ENCODE measurements at regions not wholly inside any gene's neighbourhood (a gene's known extent, or its start where the extent isn't known, plus 50 kb on each side); places are given as distances from the start of the nearest gene placed in this dataset.

- Histone ChIP-seq H3K27me3 (replicated peaks in 1 of 2; ENCODE audit: control insufficient read depth in 2 of 2, insufficient read depth in 2 of 2, low read length in 1 of 2) (no peaks in the 10 kb centered on the region; a peak in 1 of 4 replicates), H3K4me2 (ENCODE audit: control insufficient read depth, insufficient read depth) (no peak overlapping the region), H3K4me1 (ENCODE audit: control insufficient read depth, insufficient read depth, low read length) (no peaks in the 10 kb centered on the region), H3K4me3 (no peak overlapping the region), H3K36me3 (ENCODE audit: control insufficient read depth in 2 of 2, insufficient read depth in 2 of 2, low read length in 1 of 2) (no peaks in the 10 kb centered on the region), H4K20me1 (ENCODE audit: control insufficient read depth, insufficient read depth) (no peaks in the 10 kb centered on the region), H3K79me2 (ENCODE audit: control insufficient read depth, insufficient read depth, low read length) (no peaks in the 10 kb centered on the region), H3K9ac (ENCODE audit: control insufficient read depth, insufficient read depth, low read length) (no peak overlapping the region), H3K9me3 (replicated peaks; ENCODE audit: control insufficient read depth, insufficient read depth, low read length) (no peaks in the 10 kb centered on the region; the same call in 2 of the 3 replicates), H3K27ac (ENCODE audit: control insufficient read depth, insufficient read depth) (no peak overlapping the region), H2AFZ (ENCODE audit: control insufficient read depth, low read depth, low read length) (no peak overlapping the region)
- no peak for TF ChIP-seq SIX5 (IDR thresholded peaks at IDR 0.05; ENCODE audit: low read depth, low read length, severe bottlenecking)
- no peak for TF ChIP-seq JUNB (IDR thresholded peaks at IDR 0.05)
- no peak for TF ChIP-seq TAF1 (IDR thresholded peaks at IDR 0.05; ENCODE audit: borderline replicate concordance, low read depth, low read length)
- no peak for TF ChIP-seq NFYB (IDR thresholded peaks at IDR 0.05; ENCODE audit: insufficient read depth, low read depth, low read length)
- no peak for TF ChIP-seq POLR2A (IDR thresholded peaks at IDR 0.05; ENCODE audit: low read depth, low read length)
- TF ChIP-seq CBX3 (IDR thresholded peaks at IDR 0.05; ENCODE audit: borderline replicate concordance, low read depth) = no peak
- TF ChIP-seq SPI1 (IDR thresholded peaks at IDR 0.05; ENCODE audit: borderline replicate concordance, insufficient read depth, low read depth, low read length) = no peak
- TF ChIP-seq POLR2AphosphoS5 (IDR thresholded peaks at IDR 0.05; ENCODE audit: low read length) = no peak
- ATAC-seq (no peak), FAIRE-seq (no peak), DNase-seq (ENCODE audit: low read depth, low spot score) (no peak)
- in situ Hi-C loops (cut with MboI) (no loop called here), intact Hi-C loops (cut with micrococcal nuclease; ENCODE audit: unreplicated experiment) (no loop called here)
- ChIA-PET CTCF (no interaction called here), RAD21 (ENCODE audit: unreplicated experiment) (no interaction called here), SMC1A (ENCODE audit: uncharacterized antibody, unreplicated experiment) (interaction anchor here (0.6 kb wide), 1 partner anchor 41 kb away, joined by 4 read pairs; no protein-coding TSS in a partner anchor), POLR2A (no interaction called here)
- BruUV-seq (replicated peaks) = no TSS peak
- 14% methylated on average over 3 of the region's 3 CpGs for WGBS (ENCODE audit: insufficient coverage, insufficient replicate concordance, low lambda C conversion rate, missing lambda C conversion rate)
These were observed 130.1 kb upstream of the ERG start for GRCh38 chr21:38628349-38628748.

DNA sequence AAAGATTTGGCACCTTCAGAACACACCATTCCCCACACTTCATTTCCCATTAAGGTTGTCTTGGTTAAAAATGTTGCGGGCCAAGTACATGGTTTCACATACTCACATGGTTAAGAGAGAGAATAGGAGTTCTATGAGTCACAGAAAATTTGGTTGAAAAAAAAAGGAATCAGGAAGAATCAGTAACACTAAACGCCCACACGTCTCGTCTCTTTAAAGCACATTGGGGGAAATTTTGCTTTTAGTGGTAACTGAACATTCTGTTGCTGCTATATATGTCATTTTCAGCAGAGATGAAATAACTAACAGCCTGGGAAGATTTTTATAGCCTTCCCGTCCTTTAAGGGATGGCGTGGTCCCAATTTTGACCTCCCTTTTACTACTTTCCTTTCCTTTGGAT is 132.9 kb upstream of the ERG start:
- Histone ChIP-seq H4K20me1 (ENCODE audit: control insufficient read depth, insufficient read depth) (no peaks in the 10 kb centered on the region), H3K4me2 (ENCODE audit: control insufficient read depth, insufficient read depth) (no peak overlapping the region), H3K4me3 (no peak overlapping the region), H3K9me3 (replicated peaks; ENCODE audit: control insufficient read depth, insufficient read depth, low read length) (no peaks in the 10 kb centered on the region; the same call in 2 of the 3 replicates), H3K36me3 (ENCODE audit: control insufficient read depth in 2 of 2, insufficient read depth in 2 of 2, low read length in 1 of 2) (no peaks in the 10 kb centered on the region), H2AFZ (ENCODE audit: control insufficient read depth, low read depth, low read length) (no peak overlapping the region), H3K79me2 (ENCODE audit: control insufficient read depth, insufficient read depth, low read length) (no peaks in the 10 kb centered on the region), H3K27ac (ENCODE audit: control insufficient read depth, insufficient read depth) (no peak overlapping the region), H3K27me3 (replicated peaks in 1 of 2; ENCODE audit: control insufficient read depth in 2 of 2, insufficient read depth in 2 of 2, low read length in 1 of 2) (no peaks in the 10 kb centered on the region; a peak in 1 of 4 replicates), H3K9ac (ENCODE audit: control insufficient read depth, insufficient read depth, low read length) (no peak overlapping the region), H3K4me1 (ENCODE audit: control insufficient read depth, insufficient read depth, low read length) (no peaks in the 10 kb centered on the region)
- 20% methylated on average over 6 of the region's 6 CpGs for WGBS (ENCODE audit: insufficient coverage, insufficient replicate concordance, low lambda C conversion rate, missing lambda C conversion rate)
- ChIA-PET POLR2A (no interaction called here), RAD21 (ENCODE audit: unreplicated experiment) (no interaction called here), SMC1A (ENCODE audit: uncharacterized antibody, unreplicated experiment) (no interaction called here), CTCF (no interaction called here)
- no TSS peak for BruUV-seq (replicated peaks)
- TF ChIP-seq STAT3 (IDR thresholded peaks at IDR 0.05; ENCODE audit: low read depth, low read length) = no peak
- TF ChIP-seq, protein P1, sequence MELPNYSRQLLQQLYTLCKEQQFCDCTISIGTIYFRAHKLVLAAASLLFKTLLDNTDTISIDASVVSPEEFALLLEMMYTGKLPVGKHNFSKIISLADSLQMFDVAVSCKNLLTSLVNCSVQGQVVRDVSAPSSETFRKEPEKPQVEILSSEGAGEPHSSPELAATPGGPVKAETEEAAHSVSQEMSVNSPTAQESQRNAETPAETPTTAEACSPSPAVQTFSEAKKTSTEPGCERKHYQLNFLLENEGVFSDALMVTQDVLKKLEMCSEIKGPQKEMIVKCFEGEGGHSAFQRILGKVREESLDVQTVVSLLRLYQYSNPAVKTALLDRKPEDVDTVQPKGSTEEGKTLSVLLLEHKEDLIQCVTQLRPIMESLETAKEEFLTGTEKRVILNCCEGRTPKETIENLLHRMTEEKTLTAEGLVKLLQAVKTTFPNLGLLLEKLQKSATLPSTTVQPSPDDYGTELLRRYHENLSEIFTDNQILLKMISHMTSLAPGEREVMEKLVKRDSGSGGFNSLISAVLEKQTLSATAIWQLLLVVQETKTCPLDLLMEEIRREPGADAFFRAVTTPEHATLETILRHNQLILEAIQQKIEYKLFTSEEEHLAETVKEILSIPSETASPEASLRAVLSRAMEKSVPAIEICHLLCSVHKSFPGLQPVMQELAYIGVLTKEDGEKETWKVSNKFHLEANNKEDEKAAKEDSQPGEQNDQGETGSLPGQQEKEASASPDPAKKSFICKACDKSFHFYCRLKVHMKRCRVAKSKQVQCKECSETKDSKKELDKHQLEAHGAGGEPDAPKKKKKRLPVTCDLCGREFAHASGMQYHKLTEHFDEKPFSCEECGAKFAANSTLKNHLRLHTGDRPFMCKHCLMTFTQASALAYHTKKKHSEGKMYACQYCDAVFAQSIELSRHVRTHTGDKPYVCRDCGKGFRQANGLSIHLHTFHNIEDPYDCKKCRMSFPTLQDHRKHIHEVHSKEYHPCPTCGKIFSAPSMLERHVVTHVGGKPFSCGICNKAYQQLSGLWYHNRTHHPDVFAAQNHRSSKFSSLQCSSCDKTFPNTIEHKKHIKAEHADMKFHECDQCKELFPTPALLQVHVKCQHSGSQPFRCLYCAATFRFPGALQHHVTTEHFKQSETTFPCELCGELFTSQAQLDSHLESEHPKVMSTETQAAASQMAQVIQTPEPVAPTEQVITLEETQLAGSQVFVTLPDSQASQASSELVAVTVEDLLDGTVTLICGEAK (IDR thresholded peaks at IDR 0.05; ENCODE audit: borderline replicate concordance) = no peak
- TF ChIP-seq ESRRA (IDR thresholded peaks at IDR 0.05; ENCODE audit: low read length) = no peak
- in situ Hi-C loops (cut with MboI) = no loop called here
- intact Hi-C loops (cut with micrococcal nuclease; ENCODE audit: unreplicated experiment) = no loop called here
- no peak for FAIRE-seq
- no peak for DNase-seq (ENCODE audit: low read depth, low spot score)
- no peak for ATAC-seq
